ENCODE measurements at regions not wholly inside any gene's neighbourhood (a gene's known extent, or its start where the extent isn't known, plus 50 kb on each side); places are given as distances from the start of the nearest gene placed in this dataset.

GRCh38 chr10:105714728-105715127, 1073.6 kb downstream of the SORCS3 start:
- no peak for DNase-seq

- no peak for DNase-seq
Measured at GRCh38 chr10:105707603-105708002, 1066.5 kb downstream of the SORCS3 start.

GRCh38 chr10:105706281-105707026, 1065.4 kb downstream of the SORCS3 start:
- no peak for DNase-seq

GRCh38 chr10:105702211-105702610, 1061.1 kb downstream of the SORCS3 start:
- no peak for DNase-seq

- no peak for DNase-seq
Measured at GRCh38 chr10:105700218-105700617, 1059.1 kb downstream of the SORCS3 start.

- no peak for DNase-seq
Measured at GRCh38 chr10:105699504-105699903, 1058.4 kb downstream of the SORCS3 start.

GRCh38 chr10:105698592-105698991, 1057.5 kb downstream of the SORCS3 start:
- no peak for DNase-seq

GRCh38 chr10:105697290-105697780, 1056.2 kb downstream of the SORCS3 start:
- no peak for DNase-seq

GRCh38 chr10:105691811-105692210, 1050.7 kb downstream of the SORCS3 start:
- peak; percentile 5 for DNase-seq

- DNase-seq: no peak
Measured at GRCh38 chr10:105682911-105683310, 1041.8 kb downstream of the SORCS3 start.

- no peak for DNase-seq
Measured at GRCh38 chr10:105681051-105681450, 1040.0 kb downstream of the SORCS3 start.

GRCh38 chr10:105679781-105680180, 1038.7 kb downstream of the SORCS3 start:
- no peak for DNase-seq

GRCh38 chr10:105675333-105675732, 1034.2 kb downstream of the SORCS3 start:
- DNase-seq: no peak

GRCh38 chr10:105674448-105674847, 1033.4 kb downstream of the SORCS3 start:
- DNase-seq: no peak

GRCh38 chr10:105658696-105659095, 1017.6 kb downstream of the SORCS3 start:
- DNase-seq: no peak

- DNase-seq: no peak
Measured at GRCh38 chr10:105656856-105657255, 1015.8 kb downstream of the SORCS3 start.

GRCh38 chr10:105650306-105650705, 1009.2 kb downstream of the SORCS3 start:
- no peak for DNase-seq

GRCh38 chr10:105647354-105647753, 1006.3 kb downstream of the SORCS3 start:
- no peak for DNase-seq

GRCh38 chr10:105644978-105645377, 1003.9 kb downstream of the SORCS3 start:
- no peak for DNase-seq

- no peak for DNase-seq
Measured at GRCh38 chr10:105644559-105644958, 1003.5 kb downstream of the SORCS3 start.

- no peak for DNase-seq
Measured at GRCh38 chr10:105644091-105644490, 1003.0 kb downstream of the SORCS3 start.

- DNase-seq: no peak
Measured at GRCh38 chr10:105643660-105644059, 1002.6 kb downstream of the SORCS3 start.

- no peak for DNase-seq
Measured at GRCh38 chr10:105634281-105634680, 993.2 kb downstream of the SORCS3 start.

- no peak for DNase-seq
Measured at GRCh38 chr10:105615715-105616365, 974.8 kb downstream of the SORCS3 start.

Measured in fibroblast of skin of abdomen (primary cell).